CD4-positive, alpha-beta memory T cell (primary cell): ENCODE measurements at regions not wholly inside any gene's neighbourhood (a gene's known extent, or its start where the extent isn't known, plus 50 kb on each side); places are given as distances from the start of the nearest gene placed in this dataset.

Experiments
- CTCF ChIA-PET: fragments of 350-600 bp; sonication (Branson Sonifier 250); formaldehyde crosslinking; loops from one replicate; lab custom pipeline; 2021; ENCODE audit warnings: inconsistent platforms; ENCODE audit not compliant: partially characterized antibody; lab: Charles Lee
- POLR2A ChIA-PET: fragments of 350-600 bp; sonication (Branson Sonifier 250); formaldehyde crosslinking; loops from one replicate; lab custom pipeline; 2021; ENCODE audit not compliant: partially characterized antibody; lab: Charles Lee
- DNase-seq, 5 donors: peaks; one replicate each; pipeline versions ENCODE4 v3.0.0 to v3.0.0-alpha.2; 2020 to 2022; ENCODE audit warnings: mixed read lengths in 1 of 5
- H3K27ac ChIP-seq: one replicate; pipeline ENCODE4 v1.7.0; 2013; ENCODE audit warnings: low read depth, low read length
- H3K27me3 ChIP-seq: 2 replicates; pipeline ENCODE4 v1.7.0; 2013; ENCODE audit warnings: mild to moderate bottlenecking, low read length, moderate library complexity; ENCODE audit not compliant: insufficient read depth
- H3K36me3 ChIP-seq: 2 replicates; pipeline ENCODE4 v1.7.0; 2013; ENCODE audit warnings: mild to moderate bottlenecking, low read length, moderate library complexity; ENCODE audit not compliant: insufficient read depth
- H3K4me1 ChIP-seq: 2 replicates; pipeline ENCODE4 v1.7.0; 2013; ENCODE audit warnings: mild to moderate bottlenecking, low read length, moderate library complexity; ENCODE audit not compliant: insufficient read depth
- H3K4me3 ChIP-seq, 2 donors: one replicate each; pipeline ENCODE4 v1.7.0; 2013; ENCODE audit warnings: low read length in 2 of 2, mild to moderate bottlenecking in 1 of 2
- H3K9me3 ChIP-seq, 2 donors: one replicate each; pipeline ENCODE4 v1.7.0; 2013; ENCODE audit warnings: low read length in 2 of 2, control low read depth in 1 of 2; ENCODE audit not compliant: control insufficient read depth in 1 of 2
- H3K27ac Mint-ChIP-seq, 7 donors: one replicate each; pipeline ENCODE4 v1.8.0; 2020 to 2021; ENCODE audit warnings: mixed read lengths in 7 of 7, mild to moderate bottlenecking in 6 of 7, inconsistent platforms in 3 of 7, moderate library complexity in 3 of 7
- H3K27me3 Mint-ChIP-seq, 2 donors: one replicate each; pipeline ENCODE4 v1.8.0; 2020 to 2021; ENCODE audit warnings: mixed read lengths in 2 of 2
- H3K36me3 Mint-ChIP-seq, 2 donors: one replicate each; pipeline ENCODE4 v1.8.0; 2020 to 2021; ENCODE audit warnings: mixed read lengths in 2 of 2, inconsistent platforms in 1 of 2, mild to moderate bottlenecking in 1 of 2
- H3K4me1 Mint-ChIP-seq, 4 donors: one replicate each; pipeline ENCODE4 v1.8.0; 2020 to 2021; ENCODE audit warnings: mixed read lengths in 4 of 4, mild to moderate bottlenecking in 1 of 4
- H3K4me3 Mint-ChIP-seq, 8 donors: one replicate each; pipeline ENCODE4 v1.8.0; 2020 to 2021; ENCODE audit warnings: mixed read lengths in 8 of 8, mild to moderate bottlenecking in 7 of 8, moderate library complexity in 6 of 8, inconsistent platforms in 3 of 8
- H3K9me3 Mint-ChIP-seq, 8 donors: one replicate each; pipeline ENCODE4 v1.8.0; 2020 to 2021; ENCODE audit warnings: mixed read lengths in 8 of 8, mild to moderate bottlenecking in 5 of 8, inconsistent platforms in 3 of 8, moderate library complexity in 1 of 8
- intact Hi-C: fragments of 100-400 bp; cut with micrococcal nuclease; formaldehyde crosslinking; loops from one replicate; pipeline ENCODE4 v1.15.1; 2023

DNA sequence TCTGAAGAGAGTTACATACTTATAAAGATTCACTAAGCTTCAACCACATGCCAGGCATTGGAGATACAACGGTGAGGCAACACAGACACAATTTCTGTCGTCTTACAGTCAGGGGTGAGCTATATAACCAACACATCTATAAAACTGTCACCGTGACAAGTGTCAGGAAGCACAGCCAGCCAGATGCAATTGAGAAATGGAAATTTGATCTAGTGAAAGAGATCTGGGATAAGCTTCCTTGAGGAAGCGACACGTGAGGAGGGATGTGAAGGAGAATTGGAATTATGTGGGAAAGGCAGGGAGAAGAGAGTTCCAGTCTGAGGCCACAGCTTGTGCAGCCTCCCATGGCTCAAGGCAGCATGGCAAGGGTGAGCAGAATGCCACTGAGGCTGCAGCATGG is 50.9 kb upstream of the ZNF354B start:
- no peaks in the 10 kb centered on the region for H3K4me1 Mint-ChIP-seq
- H3K27me3 Mint-ChIP-seq, result peaks cover 5 to 10% of the 10 kb centered on the region in 2 donors
- no peak for DNase-seq
- no peaks in the 10 kb centered on the region for H3K27me3 ChIP-seq
- no peak overlapping the region for H3K27ac ChIP-seq
- H3K4me3 Mint-ChIP-seq, result no peak overlapping the region
- POLR2A ChIA-PET, result no interaction called here
- intact Hi-C loops, result no loop called here
- CTCF ChIA-PET, result no interaction called here
- H3K27ac Mint-ChIP-seq, result no peak overlapping the region
- H3K4me3 ChIP-seq, result no peak overlapping the region
- H3K9me3 Mint-ChIP-seq, result peaks cover 0 to 3% (median 0%) of the 10 kb centered on the region in 8 donors
- H3K36me3 Mint-ChIP-seq, result no peaks in the 10 kb centered on the region
- no peaks in the 10 kb centered on the region for H3K9me3 ChIP-seq
- H3K36me3 ChIP-seq, result no peaks in the 10 kb centered on the region
- H3K4me1 ChIP-seq, result no peaks in the 10 kb centered on the region

- Mint-ChIP-seq H3K27ac (no peak overlapping the region), H3K9me3 (peaks cover 0 to 17% (median 3%) of the 10 kb centered on the region in 8 donors), H3K4me3 (no peak overlapping the region), H3K4me1 (peaks cover 0 to 2% (median 0%) of the 10 kb centered on the region in 4 donors), H3K36me3 (no peaks in the 10 kb centered on the region), H3K27me3 (peaks cover 7 to 10% of the 10 kb centered on the region in 2 donors)
- Histone ChIP-seq H3K36me3 (no peaks in the 10 kb centered on the region), H3K4me3 (no peak overlapping the region), H3K4me1 (no peaks in the 10 kb centered on the region), H3K9me3 (no peaks in the 10 kb centered on the region), H3K27me3 (no peaks in the 10 kb centered on the region), H3K27ac (no peak overlapping the region)
- DNase-seq, result no peak
- intact Hi-C loops, result no loop called here
- ChIA-PET CTCF (interaction anchor here (0.6 kb wide), 1 partner anchor 1341 kb away, joined by 3 read pairs; no protein-coding TSS in a partner anchor), POLR2A (no interaction called here)
Measured at GRCh38 chr5:178801021-178801420, 58.7 kb upstream of the ZNF354B start.

DNA sequence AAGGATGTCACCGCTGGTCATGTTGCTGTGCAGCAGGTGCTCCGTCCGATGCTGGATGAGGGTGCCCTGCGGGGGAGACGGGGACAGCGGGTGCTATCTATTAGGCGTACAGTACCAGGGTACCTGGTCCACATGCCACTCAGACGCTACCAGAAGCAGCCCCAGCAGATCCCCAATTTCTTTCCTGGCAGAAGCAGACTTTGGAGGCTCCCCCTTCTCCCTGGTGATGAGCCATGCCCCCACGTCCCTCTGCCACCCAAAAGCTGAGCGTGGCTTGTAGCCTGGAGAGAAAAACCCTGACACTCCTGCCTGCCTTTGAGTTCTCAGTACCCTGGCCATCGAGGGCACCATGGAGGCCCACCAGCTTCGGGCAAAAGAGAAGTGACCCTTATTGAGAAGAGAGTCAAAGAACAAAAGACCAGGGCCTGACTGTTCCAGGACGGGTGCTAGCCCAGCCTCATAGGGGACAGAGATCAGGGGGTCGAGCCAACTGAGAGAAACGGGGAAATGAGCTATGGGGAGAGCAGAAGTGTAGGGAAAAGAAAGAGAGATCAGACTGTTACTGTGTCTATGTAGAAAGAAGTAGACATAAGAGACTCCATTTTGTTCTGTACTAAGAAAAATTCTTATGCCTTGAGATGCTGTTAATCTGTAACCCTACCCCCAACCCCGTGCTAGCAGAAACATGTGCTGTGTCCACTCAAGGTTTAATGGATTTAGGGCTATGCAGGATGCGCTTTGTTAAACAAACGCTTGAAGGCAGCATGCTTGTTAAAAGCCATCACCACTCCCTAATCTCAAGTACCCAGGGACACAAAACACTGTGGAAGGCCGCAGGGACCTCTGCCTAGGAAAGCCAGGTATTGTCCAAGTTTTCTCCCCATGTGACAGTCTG is 62.0 kb upstream of the ZNF354B start:
- Histone ChIP-seq H3K9me3 (no peaks in the 10 kb centered on the region), H3K27ac (no peak overlapping the region), H3K27me3 (no peaks in the 10 kb centered on the region), H3K4me1 (no peaks in the 10 kb centered on the region), H3K36me3 (no peaks in the 10 kb centered on the region), H3K4me3 (no peak overlapping the region)
- H3K27me3 Mint-ChIP-seq, result peaks cover 4 to 10% of the 10 kb centered on the region in 2 donors
- ChIA-PET POLR2A (no interaction called here), CTCF (no interaction called here)
- H3K9me3 Mint-ChIP-seq, result peaks cover 0 to 14% (median 3%) of the 10 kb centered on the region in 8 donors
- H3K4me1 Mint-ChIP-seq, result peaks cover 0 to 2% (median 0%) of the 10 kb centered on the region in 4 donors
- H3K4me3 Mint-ChIP-seq, result no peak overlapping the region
- DNase-seq, result no peak
- H3K27ac Mint-ChIP-seq, result no peak overlapping the region
- no peaks in the 10 kb centered on the region for H3K36me3 Mint-ChIP-seq
- intact Hi-C loops, result no loop called here

- Mint-ChIP-seq H3K4me1 (peaks cover 0 to 2% (median 0%) of the 10 kb centered on the region in 4 donors), H3K4me3 (no peak overlapping the region), H3K9me3 (peaks cover 0 to 12% (median 3%) of the 10 kb centered on the region in 8 donors), H3K36me3 (no peaks in the 10 kb centered on the region), H3K27me3 (peaks cover 4 to 12% of the 10 kb centered on the region in 2 donors), H3K27ac (no peak overlapping the region)
- no peaks in the 10 kb centered on the region for H3K4me1 ChIP-seq
- no peak overlapping the region for H3K27ac ChIP-seq
- no peaks in the 10 kb centered on the region for H3K27me3 ChIP-seq
- intact Hi-C loops, result no loop called here
- ChIA-PET CTCF (no interaction called here), POLR2A (no interaction called here)
- H3K9me3 ChIP-seq, result no peaks in the 10 kb centered on the region
- H3K36me3 ChIP-seq, result no peaks in the 10 kb centered on the region
- DNase-seq, result no peak
- no peak overlapping the region for H3K4me3 ChIP-seq
Measured at GRCh38 chr5:178797101-178797521, 62.6 kb upstream of the ZNF354B start.

DNA sequence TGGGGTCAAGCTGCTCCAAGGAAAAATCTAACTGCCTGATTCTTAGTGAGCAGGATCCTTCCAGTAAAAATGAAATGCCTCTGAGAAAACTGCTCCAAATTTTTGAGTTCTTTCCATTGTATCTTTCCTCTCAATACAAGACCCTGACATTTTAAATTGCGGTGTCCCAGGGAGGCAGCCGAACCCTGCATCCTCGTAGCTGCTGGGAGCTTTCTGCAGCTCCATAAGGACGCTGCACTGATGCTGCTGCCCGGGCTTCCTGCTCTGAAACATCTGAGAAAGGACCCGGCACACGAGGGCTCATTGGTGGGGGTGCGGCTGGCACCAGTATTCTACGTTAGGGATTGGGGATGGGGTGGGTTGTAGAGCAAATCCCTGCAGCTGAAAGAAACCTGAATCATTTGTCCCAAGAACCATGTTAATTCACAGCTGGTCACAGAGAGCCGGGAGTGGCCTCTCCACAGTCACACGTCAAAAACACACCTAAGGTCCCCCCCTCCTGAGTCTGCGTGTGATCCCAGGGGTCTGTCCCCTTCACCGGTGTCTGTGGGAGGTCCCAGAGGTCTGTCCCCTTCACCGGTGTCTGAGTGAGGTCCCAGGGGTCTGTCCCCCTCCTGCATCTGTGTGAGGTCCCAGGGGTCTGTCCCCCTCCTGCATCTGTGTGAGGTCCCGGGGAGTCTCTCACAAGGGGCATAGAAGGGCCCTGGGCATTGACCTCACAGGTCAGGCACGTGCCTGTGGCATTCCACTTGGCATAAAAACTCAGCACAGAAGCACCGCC is 63.4 kb upstream of the ZNF354B start:
- ChIA-PET POLR2A (no interaction called here), CTCF (no interaction called here)
- Histone ChIP-seq H3K9me3 (no peaks in the 10 kb centered on the region), H3K4me1 (no peaks in the 10 kb centered on the region), H3K27me3 (no peaks in the 10 kb centered on the region), H3K36me3 (no peaks in the 10 kb centered on the region), H3K27ac (no peak overlapping the region), H3K4me3 (no peak overlapping the region)
- H3K4me1 Mint-ChIP-seq, result peaks cover 0 to under 1% (median 0%) of the 10 kb centered on the region in 4 donors
- no peaks in the 10 kb centered on the region for H3K36me3 Mint-ChIP-seq
- peaks cover 0 to 11% (median under 1%) of the 10 kb centered on the region in 8 donors for H3K9me3 Mint-ChIP-seq
- DNase-seq, result no peak
- H3K27ac Mint-ChIP-seq, result no peak overlapping the region
- H3K27me3 Mint-ChIP-seq, result peaks cover 1 to 12% of the 10 kb centered on the region in 2 donors
- intact Hi-C loops, result no loop called here
- H3K4me3 Mint-ChIP-seq, result no peak overlapping the region

GRCh38 chr5:178794433-178794832 is 64.0 kb upstream of the ZNF354A start:
- ChIA-PET CTCF (no interaction called here), POLR2A (no interaction called here)
- H3K27ac Mint-ChIP-seq, result no peak overlapping the region
- no peak overlapping the region for H3K4me3 ChIP-seq
- H3K27me3 Mint-ChIP-seq, result peaks cover 0 to 16% of the 10 kb centered on the region in 2 donors
- H3K4me1 ChIP-seq, result no peaks in the 10 kb centered on the region
- no peak for DNase-seq
- H3K4me3 Mint-ChIP-seq, result no peak overlapping the region
- peaks cover 0 to 3% (median 0%) of the 10 kb centered on the region in 8 donors for H3K9me3 Mint-ChIP-seq
- H3K4me1 Mint-ChIP-seq, result no peaks in the 10 kb centered on the region
- no peaks in the 10 kb centered on the region for H3K27me3 ChIP-seq
- intact Hi-C loops, result no loop called here
- H3K27ac ChIP-seq, result no peak overlapping the region
- no peaks in the 10 kb centered on the region for H3K36me3 ChIP-seq
- no peaks in the 10 kb centered on the region for H3K36me3 Mint-ChIP-seq
- H3K9me3 ChIP-seq, result no peaks in the 10 kb centered on the region

DNA sequence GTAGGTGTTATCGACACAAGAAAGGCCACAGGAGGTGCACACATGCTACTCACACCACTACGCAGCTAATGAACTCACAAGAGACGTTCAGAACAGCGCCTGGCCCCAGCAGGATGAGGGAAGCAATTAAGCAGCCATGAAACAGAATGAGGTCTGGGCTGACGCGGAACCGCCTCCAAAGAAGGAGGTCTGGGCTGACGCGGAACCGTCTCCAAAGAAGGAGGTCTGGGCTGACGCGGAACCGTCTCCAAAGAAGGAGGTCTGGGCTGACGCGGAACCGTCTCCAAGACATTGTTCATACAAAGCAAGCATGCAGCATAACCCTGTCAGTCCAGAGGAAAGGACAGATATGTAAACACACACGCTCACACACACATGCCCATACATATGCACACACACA is 63.2 kb upstream of the ZNF354A start:
- ChIA-PET CTCF (no interaction called here), POLR2A (no interaction called here)
- no peak for DNase-seq
- Histone ChIP-seq H3K27me3 (no peaks in the 10 kb centered on the region), H3K27ac (no peak overlapping the region), H3K4me3 (no peak overlapping the region), H3K9me3 (no peaks in the 10 kb centered on the region), H3K4me1 (no peaks in the 10 kb centered on the region), H3K36me3 (no peaks in the 10 kb centered on the region)
- Mint-ChIP-seq H3K4me3 (no peak overlapping the region), H3K27ac (no peak overlapping the region), H3K36me3 (no peaks in the 10 kb centered on the region), H3K9me3 (peaks cover 0 to 2% (median 0%) of the 10 kb centered on the region in 8 donors), H3K4me1 (no peaks in the 10 kb centered on the region), H3K27me3 (peaks cover 0 to 14% of the 10 kb centered on the region in 2 donors)
- intact Hi-C loops, result no loop called here
